ENCODE measurements at regions not wholly inside any gene's neighbourhood (a gene's known extent, or its start where the extent isn't known, plus 50 kb on each side); places are given as distances from the start of the nearest gene placed in this dataset.

DNA sequence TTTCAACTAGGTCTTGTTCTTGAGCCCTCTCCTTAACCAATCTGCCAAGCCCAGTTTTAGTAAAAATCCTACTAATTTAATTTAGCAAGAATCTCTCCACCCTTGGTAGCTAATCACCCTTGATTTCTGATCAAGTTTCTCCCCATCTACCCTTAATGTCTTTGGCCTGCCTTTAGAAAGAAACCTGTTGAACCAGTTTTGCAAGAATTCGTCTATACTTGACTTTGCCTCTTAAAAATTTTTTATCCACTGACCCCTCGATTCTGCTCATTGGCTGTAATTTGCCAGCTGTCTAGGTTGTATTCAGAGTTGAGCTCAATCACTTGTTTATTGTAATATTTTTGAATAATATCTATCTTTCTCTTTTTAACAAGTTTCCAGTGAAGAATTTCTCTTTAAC is 1138.5 kb downstream of the CDH11 start:
- no peaks in the 10 kb centered on the region for H3K4me1 ChIP-seq
- H3K27ac Mint-ChIP-seq (ENCODE audit: unreplicated experiment) = no peak overlapping the region
- BruUV-seq (replicated peaks) = no TSS peak
- CTCF ChIA-PET = no interaction called here
- H3K36me3 Mint-ChIP-seq (ENCODE audit: insufficient read depth, unreplicated experiment) = no peaks in the 10 kb centered on the region
- peak in 1 of 2 experiments; percentile 9 for DNase-seq
- H3K4me3 Mint-ChIP-seq (ENCODE audit: unreplicated experiment) = no peak overlapping the region
- no peaks in the 10 kb centered on the region for H3K4me1 Mint-ChIP-seq (ENCODE audit: low read depth, unreplicated experiment)
- no peaks in the 10 kb centered on the region for H3K27me3 Mint-ChIP-seq (ENCODE audit: insufficient read depth, unreplicated experiment)
- intact Hi-C loops (cut with micrococcal nuclease; ENCODE audit: unreplicated experiment) = no loop called here
- no peaks in the 10 kb centered on the region for H3K27me3 ChIP-seq (replicated peaks; ENCODE audit: control insufficient read depth, insufficient read depth, low read length)
- no peaks in the 10 kb centered on the region for H3K36me3 ChIP-seq (ENCODE audit: control insufficient read depth, insufficient read depth, low read length)
- POLR2A ChIA-PET = no interaction called here
- no peaks in the 10 kb centered on the region for H3K9me3 Mint-ChIP-seq (ENCODE audit: unreplicated experiment)
- H3K4me3 ChIP-seq (ENCODE audit: low read depth, low read length) = no peak overlapping the region
- no peaks in the 10 kb centered on the region; the same call in 1 of the 2 replicates for H3K9me3 ChIP-seq
- TF ChIP-seq, protein P1, sequence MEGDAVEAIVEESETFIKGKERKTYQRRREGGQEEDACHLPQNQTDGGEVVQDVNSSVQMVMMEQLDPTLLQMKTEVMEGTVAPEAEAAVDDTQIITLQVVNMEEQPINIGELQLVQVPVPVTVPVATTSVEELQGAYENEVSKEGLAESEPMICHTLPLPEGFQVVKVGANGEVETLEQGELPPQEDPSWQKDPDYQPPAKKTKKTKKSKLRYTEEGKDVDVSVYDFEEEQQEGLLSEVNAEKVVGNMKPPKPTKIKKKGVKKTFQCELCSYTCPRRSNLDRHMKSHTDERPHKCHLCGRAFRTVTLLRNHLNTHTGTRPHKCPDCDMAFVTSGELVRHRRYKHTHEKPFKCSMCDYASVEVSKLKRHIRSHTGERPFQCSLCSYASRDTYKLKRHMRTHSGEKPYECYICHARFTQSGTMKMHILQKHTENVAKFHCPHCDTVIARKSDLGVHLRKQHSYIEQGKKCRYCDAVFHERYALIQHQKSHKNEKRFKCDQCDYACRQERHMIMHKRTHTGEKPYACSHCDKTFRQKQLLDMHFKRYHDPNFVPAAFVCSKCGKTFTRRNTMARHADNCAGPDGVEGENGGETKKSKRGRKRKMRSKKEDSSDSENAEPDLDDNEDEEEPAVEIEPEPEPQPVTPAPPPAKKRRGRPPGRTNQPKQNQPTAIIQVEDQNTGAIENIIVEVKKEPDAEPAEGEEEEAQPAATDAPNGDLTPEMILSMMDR (IDR thresholded peaks at IDR 0.05; ENCODE audit: insufficient read depth in 1 of 2, low read depth in 1 of 2, low read length in 1 of 2, severe bottlenecking in 1 of 2, unreplicated experiment in 1 of 2) = no peak

DNA sequence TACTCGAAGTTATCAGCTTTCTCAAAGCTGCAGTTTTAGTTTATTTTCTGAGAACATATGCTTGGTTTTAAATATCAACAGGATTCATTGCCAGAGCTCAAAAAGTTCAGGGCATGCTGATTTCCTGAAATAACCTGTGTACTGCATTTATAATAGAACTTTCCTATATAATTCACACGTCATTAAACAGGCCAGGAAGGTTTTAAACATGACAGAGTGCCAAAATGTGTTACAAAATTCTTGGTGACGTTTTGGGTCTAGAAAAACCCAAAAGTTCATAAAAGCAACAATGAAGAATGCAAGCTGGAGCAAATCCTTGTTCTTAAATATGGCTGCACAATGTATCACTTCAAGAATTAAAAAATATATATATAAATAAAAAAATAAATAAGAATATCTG is 1139.1 kb downstream of the CDH11 start:
- Mint-ChIP-seq H3K36me3 (ENCODE audit: insufficient read depth, unreplicated experiment) (no peaks in the 10 kb centered on the region), H3K4me1 (ENCODE audit: low read depth, unreplicated experiment) (no peaks in the 10 kb centered on the region), H3K27ac (ENCODE audit: unreplicated experiment) (no peak overlapping the region), H3K27me3 (ENCODE audit: insufficient read depth, unreplicated experiment) (no peaks in the 10 kb centered on the region), H3K9me3 (ENCODE audit: unreplicated experiment) (no peaks in the 10 kb centered on the region), H3K4me3 (ENCODE audit: unreplicated experiment) (no peak overlapping the region)
- ChIA-PET CTCF (no interaction called here), POLR2A (no interaction called here)
- H3K4me3 ChIP-seq (ENCODE audit: low read depth, low read length) = no peak overlapping the region
- TF ChIP-seq, protein P1 (IDR thresholded peaks at IDR 0.05; ENCODE audit: insufficient read depth in 1 of 2, low read depth in 1 of 2, low read length in 1 of 2, severe bottlenecking in 1 of 2, unreplicated experiment in 1 of 2) = no peak
- H3K27me3 ChIP-seq (replicated peaks; ENCODE audit: control insufficient read depth, insufficient read depth, low read length) = no peaks in the 10 kb centered on the region
- no TSS peak for BruUV-seq (replicated peaks)
- no peak for DNase-seq
- intact Hi-C loops (cut with micrococcal nuclease; ENCODE audit: unreplicated experiment) = no loop called here
- H3K9me3 ChIP-seq = no peaks in the 10 kb centered on the region; the same call in 1 of the 2 replicates
- no peaks in the 10 kb centered on the region for H3K4me1 ChIP-seq
- H3K36me3 ChIP-seq (ENCODE audit: control insufficient read depth, insufficient read depth, low read length) = no peaks in the 10 kb centered on the region

DNA sequence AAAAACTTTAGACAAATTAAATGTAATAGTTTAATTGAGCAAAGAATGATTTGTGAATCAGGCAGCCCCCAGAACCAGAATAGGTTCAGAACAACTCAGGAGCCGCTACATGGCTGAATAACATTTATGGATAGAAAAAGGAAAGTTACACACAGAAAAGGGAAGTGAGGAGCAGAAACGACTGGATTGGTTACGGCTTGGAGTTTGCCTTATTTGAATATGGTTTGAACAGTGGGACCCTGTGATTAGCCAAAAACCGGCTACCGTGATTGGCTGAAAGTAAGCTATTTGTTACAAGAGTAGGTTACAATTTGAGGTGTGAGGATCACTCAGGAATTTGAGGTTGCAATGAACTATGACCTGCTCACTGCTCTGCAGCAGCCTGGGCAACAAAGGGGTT is 1139.8 kb downstream of the CDH11 start:
- no peaks in the 10 kb centered on the region for H3K36me3 ChIP-seq (ENCODE audit: control insufficient read depth, insufficient read depth, low read length)
- Mint-ChIP-seq H3K4me1 (ENCODE audit: low read depth, unreplicated experiment) (no peaks in the 10 kb centered on the region), H3K36me3 (ENCODE audit: insufficient read depth, unreplicated experiment) (no peaks in the 10 kb centered on the region), H3K27me3 (ENCODE audit: insufficient read depth, unreplicated experiment) (no peaks in the 10 kb centered on the region), H3K9me3 (ENCODE audit: unreplicated experiment) (no peaks in the 10 kb centered on the region), H3K4me3 (ENCODE audit: unreplicated experiment) (no peak overlapping the region), H3K27ac (ENCODE audit: unreplicated experiment) (no peak overlapping the region)
- TF ChIP-seq, protein P1 (IDR thresholded peaks at IDR 0.05; ENCODE audit: insufficient read depth in 1 of 2, low read depth in 1 of 2, low read length in 1 of 2, severe bottlenecking in 1 of 2, unreplicated experiment in 1 of 2) = no peak
- H3K4me1 ChIP-seq = no peaks in the 10 kb centered on the region
- intact Hi-C loops (cut with micrococcal nuclease; ENCODE audit: unreplicated experiment) = no loop called here
- no peak overlapping the region for H3K4me3 ChIP-seq (ENCODE audit: low read depth, low read length)
- ChIA-PET POLR2A (no interaction called here), CTCF (no interaction called here)
- DNase-seq = no peak
- H3K9me3 ChIP-seq = no peaks in the 10 kb centered on the region; the same call in 1 of the 2 replicates
- no TSS peak for BruUV-seq (replicated peaks)
- no peaks in the 10 kb centered on the region for H3K27me3 ChIP-seq (replicated peaks; ENCODE audit: control insufficient read depth, insufficient read depth, low read length)
